ENCODE measurements at regions not wholly inside any gene's neighbourhood (a gene's known extent, or its start where the extent isn't known, plus 50 kb on each side); places are given as distances from the start of the nearest gene placed in this dataset.

DNA sequence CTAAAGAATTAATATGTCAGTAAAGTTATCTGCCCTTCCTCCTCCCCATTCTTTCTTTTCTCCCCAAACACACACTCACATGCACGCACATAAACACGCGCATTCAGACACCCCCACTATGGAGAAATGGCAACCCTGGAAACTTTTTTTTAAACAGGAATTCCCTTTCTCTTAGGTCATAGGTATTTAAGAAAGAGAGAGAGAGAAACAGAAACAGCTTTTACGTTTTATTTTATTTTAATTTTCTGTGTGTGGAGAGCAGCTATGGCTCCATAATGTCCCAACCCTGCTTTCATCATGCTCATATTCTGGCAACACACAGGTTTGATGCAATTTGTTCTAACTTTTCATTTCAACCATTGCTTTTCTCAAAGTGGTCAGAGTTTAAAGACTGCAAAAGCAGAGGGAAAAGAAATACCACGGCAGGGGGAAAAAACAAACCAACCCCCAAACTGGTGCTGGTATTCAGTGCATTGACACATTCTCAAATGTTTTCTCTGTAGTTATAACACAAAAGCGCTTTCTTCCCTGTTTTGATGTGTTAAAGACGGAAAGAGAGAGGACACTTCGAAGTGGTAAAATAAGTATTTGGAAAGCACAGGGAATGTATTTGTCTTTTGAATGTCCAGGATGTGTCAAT, 126.0 kb upstream of the TMEM161B start:
- no peak for DNase-seq

DNA sequence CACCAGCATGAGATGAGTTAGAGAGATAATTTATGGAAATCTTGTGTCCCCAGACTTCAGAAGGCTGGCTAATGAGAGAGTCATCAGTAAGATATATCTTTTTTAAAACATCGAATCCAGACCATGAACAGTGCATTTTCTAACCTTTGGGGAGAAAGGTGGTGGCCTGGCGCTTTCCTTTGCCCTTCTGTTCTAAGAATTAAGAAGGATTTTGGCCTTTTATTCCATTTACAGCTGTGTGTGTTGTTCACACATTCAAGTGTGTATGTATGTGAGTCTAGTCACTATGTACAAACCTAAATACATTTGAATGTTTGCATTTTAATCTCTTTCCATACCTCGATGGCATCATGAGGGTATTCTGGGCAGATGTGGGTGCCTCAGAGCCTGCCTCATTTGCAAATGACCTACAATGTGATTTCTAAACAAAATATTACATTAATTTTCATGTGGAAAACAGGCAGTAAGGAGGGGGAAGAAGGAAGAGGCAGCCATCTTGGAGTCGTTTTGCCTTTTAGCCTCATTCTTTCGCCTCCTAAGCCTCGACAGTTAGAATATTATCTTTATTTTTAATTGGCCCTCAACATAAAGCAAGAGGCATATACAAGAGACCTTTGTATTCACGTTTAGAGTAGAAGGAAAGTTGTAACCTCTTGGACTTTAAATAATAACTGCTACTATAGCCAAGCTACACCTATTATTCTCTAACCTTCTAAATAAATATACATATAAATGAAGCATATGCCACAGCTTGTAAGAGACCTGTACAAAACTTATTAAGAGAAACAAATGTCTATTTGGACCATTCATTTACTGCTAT, 125.3 kb upstream of the TMEM161B start:
- DNase-seq: no peak

DNA sequence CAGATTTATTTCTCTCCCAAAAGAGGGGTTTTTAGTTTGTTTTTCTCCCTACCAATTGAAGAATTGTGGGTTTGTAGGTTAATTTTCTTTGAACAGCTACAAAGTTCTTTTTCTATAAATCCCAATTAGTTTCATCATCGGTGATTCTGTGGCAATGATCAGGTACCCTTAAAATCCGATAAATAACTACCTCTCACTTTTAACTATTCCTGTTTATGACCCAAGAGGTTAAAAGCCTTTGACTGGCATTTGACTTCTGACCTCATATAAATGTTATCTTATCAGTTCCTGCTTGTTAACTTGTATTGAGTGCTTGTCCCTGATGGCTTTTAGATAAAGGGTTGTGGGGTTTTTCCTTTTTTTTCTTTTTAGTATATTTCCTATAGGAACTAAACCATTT, 124.4 kb upstream of the TMEM161B start:
- no peak for DNase-seq

GRCh38 chr5:88391991-88392390, 123.3 kb upstream of the TMEM161B start:
- DNase-seq: no peak

DNA sequence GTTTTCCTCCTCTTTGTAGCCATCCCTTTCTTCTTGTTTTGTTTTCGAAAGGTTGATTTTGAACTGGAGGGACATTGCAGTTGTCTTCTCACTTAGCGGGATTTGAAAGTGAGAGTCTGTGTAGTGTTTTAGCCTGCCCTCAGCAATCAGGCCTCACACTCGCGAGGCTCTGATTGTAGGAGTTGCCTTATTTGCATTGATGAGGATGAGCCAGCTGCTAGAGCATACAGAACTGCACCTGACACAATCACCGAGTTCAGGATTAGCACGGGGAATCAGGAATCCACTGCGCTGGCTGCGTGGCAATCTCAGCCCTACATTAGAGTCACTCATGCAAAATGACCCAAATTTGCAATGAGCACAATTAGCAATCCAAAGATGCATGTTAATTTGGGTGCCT, 122.5 kb upstream of the TMEM161B start:
- no peak for DNase-seq

DNA sequence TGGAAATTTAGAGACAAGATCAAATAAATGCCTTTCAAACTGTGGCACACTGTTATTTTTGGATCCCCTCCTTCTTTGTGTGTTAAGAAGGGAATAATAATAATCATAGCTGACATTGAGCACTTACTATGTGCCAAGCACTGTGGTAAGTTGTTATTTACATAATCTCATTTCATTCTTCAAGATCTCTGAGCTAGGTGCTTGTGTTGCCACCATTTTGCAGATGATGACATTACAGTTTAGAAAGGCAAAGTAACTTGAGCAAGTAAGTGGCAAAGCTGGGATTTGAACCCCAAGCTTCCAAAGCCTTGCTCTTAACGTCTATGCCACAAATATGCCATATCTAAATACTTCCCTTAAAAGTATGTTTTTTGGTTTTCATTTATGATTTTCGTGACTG, 121.8 kb upstream of the TMEM161B start:
- DNase-seq: no peak

DNA sequence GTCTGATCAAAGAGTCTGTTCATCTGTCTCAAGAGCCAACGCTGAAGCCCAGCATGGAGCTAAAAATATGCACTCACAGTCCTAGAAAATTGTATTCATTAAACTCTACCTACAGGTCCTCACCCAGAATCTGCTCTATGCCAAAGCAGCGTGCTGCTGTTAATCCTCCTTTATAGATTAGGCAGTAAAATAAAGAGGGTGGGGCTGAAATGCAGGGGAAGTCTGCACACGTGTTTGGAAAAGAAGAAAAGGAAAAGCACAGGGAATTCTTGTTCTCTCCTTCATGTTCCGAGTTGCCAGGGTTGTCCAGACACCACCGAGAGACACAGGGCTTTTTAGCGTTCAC, 121.4 kb upstream of the TMEM161B start:
- no peak for DNase-seq

GRCh38 chr5:88389338-88390095, 120.9 kb upstream of the TMEM161B start:
- no peak for DNase-seq

DNA sequence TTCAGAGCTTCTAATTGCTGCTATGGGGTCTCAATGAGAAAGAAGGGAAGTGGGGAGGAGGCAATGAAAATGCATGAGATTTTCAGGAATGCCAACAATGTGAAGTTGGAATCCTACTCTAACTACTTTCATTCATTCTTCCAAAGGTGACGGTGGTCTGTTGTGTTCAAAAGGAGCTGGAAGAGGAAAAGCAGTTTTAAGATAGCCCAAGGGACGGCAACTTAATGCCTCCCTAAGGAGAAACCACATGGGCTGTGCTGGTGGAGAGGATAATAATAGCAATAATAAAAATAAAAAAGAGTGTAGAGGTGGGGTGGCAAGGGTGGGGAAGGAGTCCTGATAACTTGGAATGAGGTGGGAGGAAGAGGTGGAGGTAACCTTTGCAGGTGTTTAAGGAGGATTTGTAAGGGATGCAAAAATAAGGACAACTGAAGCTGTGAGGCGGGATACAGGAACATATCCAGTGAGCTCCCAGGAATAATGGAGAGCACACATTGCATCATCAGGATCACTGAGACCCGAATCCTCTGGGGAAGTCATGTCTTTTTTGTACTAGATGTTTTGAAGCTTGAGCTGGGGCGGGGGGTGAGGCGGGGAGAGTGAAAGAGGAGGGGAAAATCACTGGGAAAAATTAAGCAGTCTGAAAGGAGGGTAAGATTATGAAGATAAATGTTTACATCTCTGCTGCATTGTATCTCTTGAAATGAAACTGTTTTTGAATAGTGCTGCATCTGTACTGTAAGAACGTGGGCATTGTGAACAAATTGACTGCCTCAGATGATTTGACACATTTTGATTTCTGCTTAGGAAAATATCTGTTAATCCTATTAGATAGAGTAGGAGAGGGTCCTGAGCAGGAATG, 120.1 kb upstream of the TMEM161B start:
- DNase-seq: no peak

DNA sequence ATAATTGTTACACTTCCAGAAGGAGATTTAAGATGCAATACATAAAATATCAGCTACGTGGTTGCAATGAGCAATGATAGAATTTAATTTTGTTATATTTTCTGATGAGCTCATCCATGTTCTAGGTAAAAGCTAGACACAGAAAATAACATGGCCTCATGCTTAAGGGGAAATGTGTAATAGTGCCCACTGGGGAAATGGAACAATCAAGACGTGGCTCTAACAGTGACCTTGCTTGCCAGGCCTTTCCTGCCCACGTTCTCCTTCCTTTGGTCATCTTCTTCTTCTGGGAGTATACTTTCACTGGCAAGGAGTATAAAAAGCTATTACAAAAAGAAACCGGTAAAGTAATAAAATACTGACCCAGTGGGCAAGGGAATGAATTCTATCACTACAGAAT, 116.2 kb upstream of the TMEM161B start:
- no peak for DNase-seq

DNA sequence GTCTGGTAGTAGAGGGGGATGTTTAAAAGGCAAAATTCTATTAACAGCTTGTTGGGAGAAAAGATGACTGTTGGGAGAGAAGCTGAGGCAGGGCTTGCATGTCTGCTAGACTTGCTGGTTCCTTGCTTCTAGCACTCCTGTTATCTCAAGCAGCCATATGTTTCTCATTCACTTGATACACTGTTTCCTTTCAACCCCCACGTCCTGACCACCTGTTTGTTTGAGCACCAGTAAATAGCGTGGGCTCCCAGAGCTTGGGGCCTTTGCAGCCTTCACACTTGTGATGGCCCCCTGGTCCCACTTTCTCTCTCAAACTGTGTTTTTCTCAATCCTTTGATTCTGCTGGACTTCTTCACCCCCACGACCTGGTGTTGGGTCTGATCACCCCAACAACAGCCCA, 111.7 kb upstream of the TMEM161B start:
- DNase-seq: no peak

- no peak for DNase-seq
Observed at GRCh38 chr5:88377705-88378656, 109.3 kb upstream of the TMEM161B start.

GRCh38 chr5:88377240-88377639, 108.6 kb upstream of the TMEM161B start:
- DNase-seq: no peak

DNA sequence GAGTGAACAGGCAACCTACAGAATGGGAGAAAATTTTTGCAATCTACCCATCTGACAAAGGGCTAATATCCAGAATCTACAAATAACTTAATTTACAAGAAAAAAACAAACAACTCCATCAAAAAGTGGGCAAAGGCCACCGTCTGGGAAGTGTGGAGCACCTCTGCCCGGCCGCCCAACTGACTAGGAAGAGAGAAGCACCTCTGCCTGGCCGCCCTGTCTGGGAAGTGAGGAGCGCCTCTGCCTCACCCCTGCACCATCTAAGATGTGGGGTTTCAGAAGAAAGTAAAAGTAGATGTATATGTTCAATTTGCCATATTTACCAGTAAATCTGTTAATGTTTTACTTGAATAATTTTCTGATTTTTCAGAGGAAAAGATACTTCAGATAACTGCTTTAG, 108.1 kb upstream of the TMEM161B start:
- no peak for DNase-seq

DNA sequence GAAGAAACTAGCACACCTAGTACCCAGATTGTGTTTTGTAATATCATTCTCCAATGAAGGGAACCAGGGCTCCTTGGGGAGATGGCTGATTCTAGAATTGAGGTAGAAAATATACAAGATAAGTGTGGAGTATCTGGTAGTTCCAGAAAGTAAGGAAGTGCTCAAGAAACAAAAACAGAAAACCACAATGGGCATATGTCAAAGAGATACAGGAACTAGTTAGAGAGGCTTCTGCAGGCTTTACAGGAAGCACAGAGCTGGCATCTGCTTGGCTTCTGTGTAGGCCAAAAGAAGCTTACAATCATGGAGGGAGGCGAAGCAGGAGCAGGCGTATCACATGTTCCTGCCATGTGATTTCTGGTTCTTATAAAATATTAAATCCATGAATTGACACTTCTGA, 105.7 kb upstream of the TMEM161B start:
- no peak for DNase-seq

DNA sequence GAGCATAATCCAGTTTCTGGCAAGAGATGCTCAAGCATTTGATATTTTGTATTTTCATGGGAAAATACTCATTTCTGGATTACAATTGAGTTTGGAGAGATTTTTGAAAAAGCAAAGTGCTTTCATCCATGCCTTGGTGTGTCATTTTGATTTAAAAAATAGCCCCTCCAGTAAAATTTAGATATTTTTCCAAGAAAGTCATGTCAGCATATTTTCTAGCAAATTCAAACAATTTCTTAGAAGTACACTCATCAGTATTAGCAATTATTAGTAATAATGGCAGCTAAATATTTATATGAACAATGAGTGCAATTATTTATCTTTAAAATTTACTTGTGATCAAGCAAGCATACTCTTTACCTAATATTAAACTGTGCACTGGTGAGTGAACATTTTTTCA, 102.2 kb upstream of the TMEM161B start:
- no peak for DNase-seq

- no peak for DNase-seq
Observed at GRCh38 chr5:88368201-88368600, 99.6 kb upstream of the TMEM161B start.

DNA sequence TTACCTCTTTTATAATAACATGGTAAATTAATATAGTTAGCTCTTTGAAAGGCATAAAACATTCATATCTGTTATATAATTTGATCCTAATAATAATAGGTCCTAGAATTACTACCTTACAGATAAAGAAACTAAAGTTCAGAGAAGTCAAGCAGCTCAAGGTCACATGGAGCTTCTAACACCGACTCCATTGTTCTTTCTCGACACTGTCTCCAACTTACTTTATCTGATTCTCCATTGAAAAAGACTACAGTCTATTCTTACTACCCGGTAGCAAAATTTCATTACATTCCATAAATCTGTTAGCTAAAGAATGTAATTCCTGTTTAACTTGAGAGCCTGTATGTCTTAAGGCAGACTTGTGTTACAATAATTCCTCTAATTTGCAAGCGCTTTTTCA, 96.3 kb upstream of the TMEM161B start:
- no peak for DNase-seq

GRCh38 chr5:88355490-88356050, 86.9 kb upstream of the TMEM161B start:
- DNase-seq: no peak

- no peak for DNase-seq
Observed at GRCh38 chr5:88325868-88326267, 57.2 kb upstream of the TMEM161B start.

GRCh38 chr5:88322785-88323184, 54.1 kb upstream of the TMEM161B start:
- DNase-seq: no peak

Data from NCI-H1048 (cell line).